GM12892 (cell line): ENCODE measurements at regions not wholly inside any gene's neighbourhood (a gene's known extent, or its start where the extent isn't known, plus 50 kb on each side); places are given as distances from the start of the nearest gene placed in this dataset.

Experiments used
- POLR2A ChIP-seq: IDR thresholded peaks from 2 replicates; pipeline ENCODE4 v1.6.1; 2011; ENCODE audit warnings: low read depth, low read length, control low read depth
- POLR2AphosphoS5 ChIP-seq: IDR thresholded peaks from 2 replicates; pipeline ENCODE4 v1.6.1; 2011; ENCODE audit warnings: low read depth, low read length, control low read depth
- TAF1 ChIP-seq: IDR thresholded peaks from 2 replicates; pipeline ENCODE4 v1.6.1; 2011; ENCODE audit warnings: low read depth, mild to moderate bottlenecking, control low read depth, low read length, borderline replicate concordance

DNA sequence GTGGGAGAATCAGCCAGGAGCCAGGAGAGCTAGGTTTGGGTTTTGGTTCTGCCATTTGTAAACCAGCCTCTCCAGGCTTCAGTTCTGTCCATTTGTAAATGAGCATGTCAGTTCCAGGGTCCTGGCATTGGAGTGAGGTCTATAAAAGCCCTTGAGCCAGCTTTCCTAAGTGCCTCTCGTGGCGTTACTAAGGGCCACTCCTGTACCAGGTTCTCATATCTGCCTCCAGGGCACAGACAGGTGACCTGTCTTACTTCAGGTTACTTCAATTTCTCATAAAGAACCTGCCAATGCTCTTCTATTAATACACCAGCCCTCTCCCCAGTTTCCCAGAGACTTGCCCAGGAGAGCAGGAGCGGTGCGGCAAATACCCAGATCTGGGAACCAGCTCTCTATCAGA, 101.9 kb downstream of the VEGFA start:
- no peak for TF ChIP-seq POLR2AphosphoS5
- no peak for TF ChIP-seq POLR2A
- no peak for TF ChIP-seq TAF1
